ENCODE measurements at regions not wholly inside any gene's neighbourhood (a gene's known extent, or its start where the extent isn't known, plus 50 kb on each side); places are given as distances from the start of the nearest gene placed in this dataset.

DNA sequence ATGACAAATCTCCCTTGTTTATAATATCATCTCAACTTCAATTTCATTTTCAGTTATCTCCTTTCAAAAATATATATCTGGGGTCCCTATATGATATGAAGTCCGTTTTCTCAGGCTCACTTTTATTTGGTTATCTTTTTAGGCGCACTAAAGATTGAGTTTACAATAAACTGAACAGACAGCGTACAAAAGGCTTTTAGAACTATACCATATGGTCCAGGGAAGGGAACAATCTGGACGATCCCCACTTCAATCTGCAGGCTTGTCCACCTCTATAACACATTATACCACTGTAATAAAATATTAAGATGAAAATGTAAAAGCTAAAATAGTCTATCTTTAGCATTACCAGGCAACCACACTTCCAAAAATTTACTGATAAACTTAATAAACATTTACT, 289.9 kb downstream of the ZEB2 start:
- DNase-seq (ENCODE audit: low spot score), result no peak
- in situ Hi-C loops (cut with MboI; ENCODE audit: low sequenced_read_pairs, unreplicated experiment), result no loop called here
- TF ChIP-seq, protein P1, sequence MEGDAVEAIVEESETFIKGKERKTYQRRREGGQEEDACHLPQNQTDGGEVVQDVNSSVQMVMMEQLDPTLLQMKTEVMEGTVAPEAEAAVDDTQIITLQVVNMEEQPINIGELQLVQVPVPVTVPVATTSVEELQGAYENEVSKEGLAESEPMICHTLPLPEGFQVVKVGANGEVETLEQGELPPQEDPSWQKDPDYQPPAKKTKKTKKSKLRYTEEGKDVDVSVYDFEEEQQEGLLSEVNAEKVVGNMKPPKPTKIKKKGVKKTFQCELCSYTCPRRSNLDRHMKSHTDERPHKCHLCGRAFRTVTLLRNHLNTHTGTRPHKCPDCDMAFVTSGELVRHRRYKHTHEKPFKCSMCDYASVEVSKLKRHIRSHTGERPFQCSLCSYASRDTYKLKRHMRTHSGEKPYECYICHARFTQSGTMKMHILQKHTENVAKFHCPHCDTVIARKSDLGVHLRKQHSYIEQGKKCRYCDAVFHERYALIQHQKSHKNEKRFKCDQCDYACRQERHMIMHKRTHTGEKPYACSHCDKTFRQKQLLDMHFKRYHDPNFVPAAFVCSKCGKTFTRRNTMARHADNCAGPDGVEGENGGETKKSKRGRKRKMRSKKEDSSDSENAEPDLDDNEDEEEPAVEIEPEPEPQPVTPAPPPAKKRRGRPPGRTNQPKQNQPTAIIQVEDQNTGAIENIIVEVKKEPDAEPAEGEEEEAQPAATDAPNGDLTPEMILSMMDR (IDR thresholded peaks at IDR 0.05; ENCODE audit: borderline replicate concordance, control extremely low read depth, extremely low read depth, insufficient read depth, missing control alignments), result no peak

DNA sequence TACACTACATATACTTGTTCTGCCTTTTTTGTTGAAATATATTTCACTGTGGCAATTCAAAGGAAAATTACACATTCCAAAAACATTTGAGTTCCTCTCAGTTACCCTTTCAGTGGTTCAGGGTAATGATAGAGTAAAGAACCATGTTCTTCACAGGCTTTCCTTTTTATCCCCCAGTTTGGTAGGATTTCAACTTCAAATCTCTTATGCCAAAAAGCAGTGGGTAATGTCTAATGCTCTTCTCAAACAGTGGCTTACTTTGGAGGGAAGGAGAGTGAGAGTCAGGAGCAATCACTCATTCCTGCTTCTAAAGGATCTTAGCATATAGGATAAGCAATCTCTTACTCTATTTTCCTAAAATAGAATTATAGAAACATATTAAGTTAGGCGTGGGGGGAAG, 290.6 kb downstream of the ZEB2 start:
- in situ Hi-C loops (cut with MboI; ENCODE audit: low sequenced_read_pairs, unreplicated experiment), result no loop called here
- no peak for DNase-seq (ENCODE audit: low spot score)
- TF ChIP-seq, protein P1 (IDR thresholded peaks at IDR 0.05; ENCODE audit: borderline replicate concordance, control extremely low read depth, extremely low read depth, insufficient read depth, missing control alignments), result no peak

GRCh38 chr2:144227427-144228105, 292.4 kb downstream of the ZEB2 start:
- in situ Hi-C loops (cut with MboI; ENCODE audit: low sequenced_read_pairs, unreplicated experiment), result no loop called here
- TF ChIP-seq, protein P1 (IDR thresholded peaks at IDR 0.05; ENCODE audit: borderline replicate concordance, control extremely low read depth, extremely low read depth, insufficient read depth, missing control alignments), result no peak
- DNase-seq (ENCODE audit: low spot score), result no peak

DNA sequence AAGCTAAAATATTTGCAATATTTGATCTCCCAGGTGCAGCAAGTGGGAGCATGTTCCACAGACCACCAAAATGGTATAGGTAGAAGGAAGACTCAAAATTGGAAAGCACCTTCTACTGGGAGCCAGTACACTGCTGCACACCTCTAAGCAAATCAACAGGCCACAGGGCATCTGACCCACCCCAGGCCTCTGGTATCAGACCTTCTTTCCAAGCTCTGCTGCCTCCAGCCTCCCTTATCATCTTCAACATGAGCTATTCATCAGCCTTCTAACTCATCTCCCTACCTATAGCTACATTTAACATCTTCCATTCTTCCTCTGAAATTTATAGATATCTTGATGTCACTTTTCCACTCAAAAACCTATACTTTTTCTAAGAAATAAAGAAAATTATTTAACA, 294.8 kb downstream of the ZEB2 start:
- no peak for DNase-seq (ENCODE audit: low spot score)
- in situ Hi-C loops (cut with MboI; ENCODE audit: low sequenced_read_pairs, unreplicated experiment), result no loop called here
- TF ChIP-seq, protein P1 (IDR thresholded peaks at IDR 0.05; ENCODE audit: borderline replicate concordance, control extremely low read depth, extremely low read depth, insufficient read depth, missing control alignments), result no peak

- TF ChIP-seq, protein P1 (IDR thresholded peaks at IDR 0.05; ENCODE audit: borderline replicate concordance, control extremely low read depth, extremely low read depth, insufficient read depth, missing control alignments), result no peak
- no peak for DNase-seq (ENCODE audit: low spot score)
- in situ Hi-C loops (cut with MboI; ENCODE audit: low sequenced_read_pairs, unreplicated experiment), result no loop called here
Measured at GRCh38 chr2:144224472-144224871, 295.4 kb downstream of the ZEB2 start.

- in situ Hi-C loops (cut with MboI; ENCODE audit: low sequenced_read_pairs, unreplicated experiment), result no loop called here
- DNase-seq (ENCODE audit: low spot score), result no peak
- TF ChIP-seq, protein P1 (IDR thresholded peaks at IDR 0.05; ENCODE audit: borderline replicate concordance, control extremely low read depth, extremely low read depth, insufficient read depth, missing control alignments), result no peak
Measured at GRCh38 chr2:144219979-144220378, 299.9 kb downstream of the ZEB2 start.
